HT-29 (cell line): ENCODE measurements at regions not wholly inside any gene's neighbourhood (a gene's known extent, or its start where the extent isn't known, plus 50 kb on each side); places are given as distances from the start of the nearest gene placed in this dataset.

Source experiments
- DNase-seq: peaks from one replicate; pipeline ENCODE4 v3.0.0-alpha.2; 2015; ENCODE audit warnings: low spot score

DNA sequence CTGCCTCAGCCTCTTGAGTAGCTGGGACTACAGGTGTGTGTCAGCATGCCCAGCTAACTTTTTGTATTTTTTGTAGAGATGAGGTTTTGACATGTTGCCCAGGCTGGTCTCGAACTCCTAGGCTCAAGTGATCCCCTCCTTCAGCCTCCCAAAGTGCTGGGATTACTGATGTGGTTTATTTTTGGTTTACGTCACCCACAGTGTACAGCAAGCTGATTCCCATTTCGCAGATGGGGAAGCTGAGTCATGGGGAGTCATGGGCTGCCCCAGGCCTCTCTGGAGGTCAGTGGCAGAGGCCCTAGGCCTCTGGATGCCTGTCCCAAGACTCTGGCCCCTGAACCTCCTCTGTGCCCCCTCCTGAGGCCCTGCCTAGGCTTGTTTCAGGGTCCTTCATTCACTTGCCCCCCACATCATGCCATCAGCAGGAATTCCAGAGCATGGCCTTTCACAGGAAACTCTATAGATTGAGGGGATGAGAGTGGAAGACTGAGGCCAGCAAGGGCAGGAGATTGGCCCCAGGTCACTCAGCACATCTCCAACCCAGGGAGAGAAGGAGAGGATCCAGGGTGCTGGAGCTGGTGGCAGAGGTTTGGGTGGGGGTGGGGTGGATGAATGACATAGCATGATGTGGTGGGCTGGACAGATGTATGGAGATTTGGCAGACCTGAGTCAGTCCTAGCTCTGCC is 266.0 kb downstream of the PTPRU start:
- no peak for DNase-seq

DNA sequence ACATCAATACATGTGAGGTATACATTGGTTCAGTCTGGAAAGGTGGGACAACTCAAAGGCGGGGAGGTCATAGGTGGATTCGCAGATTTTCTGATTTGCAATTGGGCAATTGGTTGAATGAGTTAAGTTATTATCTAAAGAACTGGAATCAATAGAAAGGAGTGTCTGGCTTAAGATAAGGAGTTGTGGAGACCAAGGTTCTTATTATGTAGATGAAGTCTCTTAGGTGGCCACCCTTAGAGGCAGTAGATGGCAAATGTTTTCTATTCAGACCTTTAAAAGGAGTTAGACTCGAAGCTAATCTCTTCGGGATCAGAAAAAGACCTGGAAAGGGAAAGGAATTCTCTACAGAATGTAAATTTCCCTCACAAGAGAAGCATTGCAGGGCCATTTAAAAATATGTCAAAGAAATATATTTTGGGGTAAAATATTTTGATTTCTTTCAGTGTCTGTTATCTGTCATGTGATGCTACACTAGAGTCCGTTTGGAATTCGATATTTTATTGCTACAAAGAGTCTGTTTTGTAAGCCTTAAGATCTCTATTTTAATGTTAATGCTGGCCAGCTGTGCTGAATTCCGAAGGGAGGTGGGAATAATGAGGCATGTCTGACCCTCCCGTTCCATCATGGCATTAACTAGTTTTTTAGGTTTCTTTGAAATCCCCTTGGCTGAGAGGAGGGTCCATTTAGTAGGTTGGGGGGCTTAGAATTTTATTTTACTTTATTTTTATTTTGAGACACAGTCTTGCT is 265.1 kb downstream of the PTPRU start:
- no peak for DNase-seq

DNA sequence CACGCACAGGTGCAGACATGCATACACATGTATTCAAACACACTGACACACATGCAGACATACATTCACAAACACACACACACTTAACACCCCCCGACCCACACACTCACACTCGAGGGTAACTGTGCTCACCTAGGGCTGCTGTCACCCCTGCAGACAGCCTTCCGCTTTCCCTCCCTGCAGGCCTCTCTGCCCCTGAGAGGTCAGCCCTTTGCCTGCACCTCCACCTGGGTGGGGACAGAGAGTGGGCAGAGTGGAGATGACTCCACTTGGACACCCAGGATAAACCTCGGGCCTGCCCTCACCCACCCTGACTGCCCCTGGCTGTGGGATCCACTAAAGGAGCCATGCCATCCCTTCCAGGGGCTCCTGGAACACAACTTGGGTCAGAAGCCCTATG is 264.3 kb downstream of the PTPRU start:
- no peak for DNase-seq

DNA sequence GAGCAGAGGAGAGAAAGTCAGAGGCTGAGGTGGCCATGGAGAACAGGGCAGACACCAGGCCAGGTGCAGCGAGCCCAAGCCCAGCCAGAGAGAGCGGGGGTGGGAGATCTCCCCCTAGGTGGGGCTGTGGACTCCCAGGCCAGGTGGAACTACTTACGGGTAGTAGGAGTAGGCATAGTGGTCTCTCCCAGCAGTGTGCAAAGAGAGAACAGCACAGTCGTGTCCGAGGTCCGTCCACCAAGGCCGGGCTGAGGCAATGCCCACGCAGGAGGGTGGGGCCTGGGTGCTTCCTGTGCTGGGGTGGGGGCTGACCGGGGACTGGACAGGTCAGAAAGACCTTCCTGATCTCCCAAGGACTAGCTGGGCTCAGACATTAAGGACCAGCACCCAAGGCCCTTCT is 263.7 kb downstream of the PTPRU start:
- no peak for DNase-seq

DNA sequence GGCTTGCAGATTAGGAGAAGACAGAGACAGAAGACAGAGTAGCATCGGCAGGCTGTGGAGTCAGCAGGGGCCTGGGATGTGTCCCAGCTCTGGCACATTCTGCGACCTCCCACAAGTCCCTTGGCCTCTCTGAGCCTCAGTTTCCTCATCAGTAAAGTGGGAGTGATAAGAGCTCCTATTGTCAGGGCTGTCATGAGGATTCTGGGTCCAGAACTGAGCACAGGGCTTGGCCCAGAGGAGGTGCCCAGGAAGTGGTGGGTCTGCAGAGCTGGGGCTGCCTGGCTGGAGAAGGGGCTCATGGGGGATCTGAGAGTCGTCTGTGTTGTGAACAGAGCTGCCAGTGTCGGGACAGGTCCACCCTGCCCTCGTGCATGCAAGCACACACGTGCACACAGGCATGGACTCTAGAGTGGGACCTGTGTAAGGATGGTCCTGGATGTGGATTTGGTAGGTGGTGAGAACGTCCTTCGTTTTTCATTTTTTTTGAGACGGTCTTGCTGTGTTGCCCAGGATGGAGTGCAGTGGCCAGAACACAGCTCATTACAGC is 262.9 kb downstream of the PTPRU start:
- no peak for DNase-seq

DNA sequence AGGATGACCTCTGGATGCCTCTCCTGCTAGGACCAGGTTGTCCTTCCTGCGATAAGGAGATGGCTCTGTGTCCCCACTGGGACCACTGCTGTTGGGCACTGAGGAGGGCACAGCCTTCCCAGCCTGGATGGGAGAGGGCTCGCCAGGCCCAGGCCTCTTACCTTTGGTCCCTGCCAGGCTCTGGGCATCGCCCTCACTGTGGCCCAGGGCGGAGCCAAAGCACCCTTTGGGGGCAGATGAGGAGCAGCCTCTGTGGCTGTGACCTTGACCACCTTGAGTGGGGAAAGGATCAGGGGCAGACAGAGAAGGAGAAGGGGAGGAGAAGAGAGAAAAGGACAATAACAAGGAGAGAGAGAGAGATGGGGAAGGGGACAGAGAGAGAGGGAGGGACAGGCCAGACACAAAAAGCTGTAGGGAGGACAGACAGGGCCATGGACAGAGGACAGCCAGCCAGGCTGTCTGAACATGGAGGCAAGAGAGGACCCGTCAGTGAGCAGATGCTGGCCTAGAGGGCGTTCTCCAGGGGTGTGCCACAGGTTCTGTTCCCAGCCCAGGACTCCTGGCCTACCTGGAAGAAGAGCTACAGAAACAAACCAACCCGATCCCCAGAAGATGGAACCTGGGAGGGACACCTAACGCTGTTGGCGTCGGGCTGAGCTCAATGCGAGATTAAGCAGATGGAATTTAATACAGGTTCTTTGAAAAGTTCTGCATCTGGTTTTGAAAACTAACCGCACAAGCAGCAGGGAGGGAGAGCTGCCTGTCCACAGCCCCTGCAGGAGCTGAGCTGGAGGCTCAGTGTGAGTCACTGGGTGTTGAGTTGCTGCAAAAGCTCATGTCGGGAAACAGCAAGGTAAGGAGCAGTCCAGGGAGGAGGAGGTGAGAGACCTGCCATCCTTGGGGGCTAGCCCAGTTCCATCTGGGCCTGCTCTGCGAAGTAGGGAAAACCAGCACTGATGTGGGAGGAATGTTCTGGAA is 262.1 kb downstream of the PTPRU start:
- no peak for DNase-seq

DNA sequence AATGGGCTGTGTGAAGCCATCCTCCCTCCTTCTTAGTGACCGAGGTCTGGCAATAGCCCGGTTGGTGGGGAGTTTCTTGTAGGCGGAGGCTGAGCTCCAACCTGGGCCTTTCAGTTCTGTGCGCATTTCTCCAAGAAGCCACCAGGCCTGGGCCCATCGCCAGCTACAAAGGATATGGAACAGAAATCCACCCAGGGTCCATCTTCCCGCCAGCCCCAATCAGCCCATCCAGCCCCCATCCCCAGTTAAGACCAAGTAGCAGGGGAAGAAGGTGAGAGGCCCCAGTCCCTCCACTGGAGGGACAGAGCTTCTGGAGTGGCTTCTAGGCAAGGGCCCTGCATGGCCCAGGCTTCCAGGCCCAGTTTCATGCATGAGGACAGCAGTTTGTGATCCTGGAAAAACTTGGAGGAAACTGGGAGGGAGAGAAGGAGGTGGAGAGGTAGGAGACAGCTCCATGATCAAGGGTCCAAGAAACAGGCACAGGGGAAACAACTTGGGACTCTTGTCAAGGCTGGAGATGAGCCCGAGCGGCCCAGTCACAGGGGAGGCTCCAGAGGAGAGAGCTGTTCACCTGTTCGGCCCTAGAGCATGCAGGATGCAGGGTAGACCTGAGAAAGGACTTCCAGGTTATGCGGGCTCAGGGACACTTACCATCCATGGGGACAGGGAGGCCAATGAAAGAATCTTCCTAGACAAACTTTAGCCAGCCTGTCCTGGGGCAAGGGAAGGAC is 261.2 kb downstream of the PTPRU start:
- no peak for DNase-seq

DNA sequence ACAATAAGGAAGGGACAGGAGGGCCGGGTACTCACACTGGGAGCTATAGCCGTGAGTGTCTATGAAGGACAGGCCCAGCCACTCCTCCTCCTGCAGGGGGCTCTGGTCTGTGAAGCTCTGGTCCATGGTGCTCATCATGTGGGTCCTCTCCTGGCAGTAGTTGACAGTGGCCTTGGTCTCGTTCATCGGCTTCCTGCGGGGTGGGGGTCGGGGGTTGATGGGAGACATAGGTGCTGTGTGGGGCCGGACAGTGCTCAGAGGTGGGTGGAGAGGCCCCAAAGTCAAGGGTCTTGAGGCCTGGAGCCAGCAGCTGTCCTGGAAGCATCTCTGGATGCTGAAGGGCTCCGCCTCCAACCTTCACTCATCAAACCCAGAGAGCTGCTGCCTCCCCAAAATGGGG is 260.4 kb downstream of the PTPRU start:
- no peak for DNase-seq

DNA sequence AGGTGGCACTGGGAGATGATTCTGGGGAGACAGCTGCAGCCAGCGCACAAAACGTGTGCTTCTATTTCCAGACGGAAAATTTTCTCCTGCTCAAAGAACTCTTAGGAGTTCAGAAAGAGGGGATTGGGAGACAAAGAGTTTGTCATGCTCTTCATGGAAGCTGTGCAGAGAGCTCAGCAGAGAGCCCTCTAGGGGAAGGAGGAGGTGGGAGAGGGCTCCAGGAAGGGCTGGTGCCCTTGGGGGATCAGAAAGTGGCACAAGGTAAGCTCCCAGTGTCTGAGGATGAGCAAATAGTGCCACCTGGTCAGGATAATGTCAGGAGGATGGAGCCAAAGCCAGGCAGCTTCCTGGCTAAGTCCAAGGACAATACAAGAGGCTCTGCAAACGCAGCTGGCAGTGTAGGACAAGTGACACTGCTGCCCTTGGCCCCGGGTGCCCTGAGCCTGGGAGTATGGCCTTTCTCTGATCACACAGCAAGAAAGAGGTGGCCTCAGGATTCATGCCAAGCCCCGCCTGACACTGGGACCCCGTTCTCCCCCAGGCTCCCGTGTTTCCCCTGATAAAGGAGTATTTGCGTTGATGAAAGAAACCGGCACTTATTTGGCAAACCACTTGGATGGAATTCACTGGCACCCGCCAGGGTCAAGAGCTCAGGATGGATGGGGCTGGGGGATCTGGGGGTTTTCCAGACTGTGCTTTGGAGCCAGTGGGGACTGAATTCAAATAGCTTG is 254.0 kb downstream of the PTPRU start:
- no peak for DNase-seq

DNA sequence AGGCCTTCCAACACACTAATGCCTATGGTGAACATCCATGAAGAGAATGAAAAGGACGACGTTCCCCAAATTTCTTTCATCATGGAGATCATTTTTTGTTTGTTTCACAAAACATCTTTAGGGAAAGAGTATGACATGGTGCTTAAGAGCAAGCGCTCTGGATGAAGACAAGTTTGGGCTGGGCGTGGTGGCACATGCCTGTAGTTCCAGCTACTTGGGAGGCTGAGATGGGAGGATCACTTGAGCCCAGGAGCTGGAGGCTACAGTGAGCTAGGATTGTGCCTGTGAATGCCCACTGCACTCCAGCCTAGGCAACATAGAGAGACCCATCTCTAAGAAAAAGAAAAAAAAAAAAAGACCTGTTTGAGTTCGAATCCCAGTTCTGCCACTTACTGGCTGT is 253.1 kb downstream of the PTPRU start:
- DNase-seq, result no peak

DNA sequence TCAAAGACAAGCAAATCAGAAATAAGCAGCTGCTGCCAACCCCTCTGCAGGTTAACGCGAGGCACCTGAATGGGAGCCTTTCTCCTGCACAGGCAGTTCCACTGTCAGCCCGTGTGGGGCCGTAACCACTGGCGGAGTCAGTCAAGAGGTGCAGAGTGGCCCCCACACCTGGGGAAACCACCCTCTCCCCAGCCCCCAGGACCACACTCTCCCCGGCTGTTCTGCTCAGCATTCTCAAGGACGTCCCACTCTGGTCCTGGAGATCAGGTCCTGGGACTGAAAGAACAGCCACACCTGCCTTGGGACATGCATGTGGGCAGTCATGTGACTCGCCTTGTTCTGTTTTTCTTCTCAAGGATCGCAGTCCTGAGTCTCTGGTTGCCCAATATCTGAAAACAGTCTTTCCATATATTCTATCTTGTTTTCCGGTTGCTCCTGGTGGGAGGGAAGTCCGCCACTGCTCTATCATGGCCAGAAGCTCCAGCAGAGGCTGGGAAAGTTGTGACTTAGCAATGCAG is 252.5 kb downstream of the PTPRU start:
- no peak for DNase-seq

DNA sequence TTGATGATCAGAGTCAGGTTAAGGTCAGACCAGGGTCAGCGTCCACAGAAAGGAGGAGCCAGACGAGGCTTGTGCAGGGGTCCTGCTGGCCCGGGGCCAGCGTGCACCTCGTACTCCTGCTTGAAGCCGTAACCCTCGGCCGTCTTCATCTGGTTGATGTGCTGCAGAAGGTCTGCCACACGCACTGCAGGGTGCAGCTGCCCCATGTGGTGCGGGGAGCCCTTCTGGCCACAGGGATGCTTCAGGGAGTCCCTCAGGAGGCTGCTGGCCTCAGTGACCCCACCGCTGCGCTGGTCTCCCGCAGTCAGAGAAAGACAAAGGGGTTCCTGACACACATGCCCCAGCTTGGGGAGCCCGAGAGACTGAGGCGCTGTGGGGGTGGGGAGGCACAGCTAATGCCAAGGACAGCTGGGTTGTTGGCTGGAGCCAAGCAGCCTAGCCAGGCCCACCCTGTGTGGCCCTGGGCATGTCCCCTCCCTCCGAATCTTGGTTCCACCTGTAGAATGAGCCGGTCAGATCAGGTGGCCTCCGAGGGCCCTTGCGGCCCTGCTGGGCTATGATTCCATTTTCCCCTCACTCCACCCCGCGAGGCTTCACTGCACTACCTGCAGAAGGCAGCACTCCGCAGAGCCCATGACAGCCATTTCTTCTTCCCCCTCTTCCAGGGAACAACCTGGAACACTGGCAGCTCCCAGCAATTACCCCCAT is 251.9 kb downstream of the PTPRU start:
- DNase-seq, result no peak

DNA sequence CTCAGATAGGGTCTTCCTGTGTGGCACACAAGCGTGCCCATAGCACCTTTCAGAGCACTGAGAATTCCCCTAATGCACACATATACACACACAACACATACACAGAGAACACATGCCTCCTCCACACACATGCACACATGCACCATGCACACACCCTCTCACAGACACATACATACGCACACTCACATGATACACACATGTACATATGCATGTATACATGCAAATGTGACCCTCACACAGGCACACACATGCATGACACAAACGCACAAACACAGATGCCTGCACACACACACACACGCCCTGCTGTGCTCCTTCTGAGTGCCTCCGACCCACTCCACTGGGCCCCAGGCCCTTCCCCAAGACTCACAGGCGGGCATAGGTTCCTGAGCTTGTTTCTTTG is 251.0 kb downstream of the PTPRU start:
- no peak for DNase-seq

DNA sequence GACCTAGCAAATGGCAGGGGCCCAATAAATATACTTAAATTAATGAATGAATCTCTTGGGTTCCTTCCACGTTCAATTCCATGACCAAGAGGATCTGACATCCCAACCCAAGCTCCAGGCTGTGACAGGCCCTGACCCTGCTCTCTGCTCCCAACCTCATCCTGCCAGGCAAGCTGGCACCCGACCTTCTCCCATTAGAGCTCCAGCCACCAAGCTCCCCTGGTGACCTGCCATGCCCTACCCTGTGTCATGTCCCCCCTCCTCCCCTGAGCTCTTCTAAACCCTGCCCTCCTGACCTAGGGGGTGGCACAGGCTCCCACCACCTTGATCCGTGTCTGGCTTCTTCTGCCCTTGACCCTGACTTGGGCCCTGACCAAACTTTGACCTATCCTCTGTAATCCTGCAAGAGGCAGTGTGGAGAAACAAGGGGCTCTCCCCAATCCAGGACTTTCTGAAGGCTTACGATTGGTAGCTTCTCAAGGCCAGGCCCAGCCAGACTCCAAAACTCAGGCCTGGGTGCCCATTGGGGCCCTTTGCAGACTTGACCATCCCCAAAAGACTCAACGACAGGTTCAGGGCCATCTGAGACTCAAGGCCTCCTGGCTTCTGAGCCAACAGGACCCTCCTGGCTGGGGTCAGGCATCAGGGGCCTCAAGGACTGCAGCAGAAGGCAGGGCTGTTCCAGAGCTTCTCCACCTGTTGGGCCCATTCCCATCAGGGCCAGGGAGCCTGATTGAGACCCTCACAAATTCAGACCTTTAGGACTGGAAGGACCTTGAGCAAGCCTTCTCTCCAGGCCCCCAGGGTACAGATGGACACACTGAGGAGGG is 249.0 kb downstream of the PTPRU start:
- no peak for DNase-seq

DNA sequence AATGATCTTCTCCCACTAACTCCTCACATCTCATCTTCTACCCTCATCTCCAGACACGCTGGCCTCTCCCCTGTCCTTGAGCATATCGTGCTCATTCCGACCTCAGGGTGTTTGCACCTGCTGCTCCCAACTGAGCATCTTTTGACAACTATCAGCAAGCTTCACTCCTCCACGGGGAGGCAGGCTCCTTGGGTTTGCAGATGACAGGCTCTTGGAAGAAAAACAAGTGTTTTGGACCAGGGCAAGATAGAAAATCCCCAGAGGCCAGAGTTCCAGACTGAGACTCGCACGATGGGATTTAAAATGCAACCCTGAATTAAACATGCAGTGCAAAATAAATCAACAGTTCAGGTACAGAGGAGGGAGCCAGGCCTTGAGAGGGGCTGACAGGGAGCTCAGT is 246.7 kb downstream of the PTPRU start:
- DNase-seq, result no peak

DNA sequence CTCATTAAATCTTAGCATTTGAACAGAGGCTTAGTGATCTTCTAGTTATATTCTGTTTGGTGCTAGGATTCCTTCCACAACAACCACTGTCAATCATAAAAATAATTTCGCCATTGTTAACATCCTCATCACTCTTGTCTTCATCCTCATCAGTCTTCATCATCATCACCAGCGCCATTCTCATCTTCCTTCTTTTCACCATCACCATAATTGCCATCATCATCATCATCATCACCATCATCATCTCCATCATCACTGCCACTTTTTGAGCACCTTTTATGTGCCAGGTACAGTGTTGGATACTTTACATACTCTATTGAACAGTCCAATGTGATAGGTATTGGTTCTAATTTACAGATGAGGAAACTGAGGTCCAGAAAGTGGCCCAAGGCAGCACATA is 245.7 kb downstream of the PTPRU start:
- DNase-seq, result no peak

DNA sequence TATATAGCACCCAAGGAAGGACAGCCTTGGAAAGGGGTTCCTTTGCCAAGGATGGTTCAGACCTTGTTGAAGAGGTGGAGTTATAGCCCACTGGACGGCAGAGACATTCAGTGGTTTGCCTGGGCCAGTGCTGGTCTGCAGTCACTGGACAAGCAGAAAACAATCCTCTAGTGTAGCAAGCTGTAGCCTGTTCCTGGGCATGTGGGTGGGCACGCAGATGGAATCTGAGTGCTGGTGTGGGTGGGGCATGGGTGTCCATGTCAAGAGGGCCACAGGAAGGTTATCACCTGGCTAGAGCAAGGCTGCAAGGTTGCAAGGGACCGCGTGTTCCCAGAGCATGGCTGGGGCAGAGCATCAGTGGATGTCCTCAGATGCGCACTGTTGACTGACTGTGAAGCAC is 244.7 kb downstream of the PTPRU start:
- no peak for DNase-seq

DNA sequence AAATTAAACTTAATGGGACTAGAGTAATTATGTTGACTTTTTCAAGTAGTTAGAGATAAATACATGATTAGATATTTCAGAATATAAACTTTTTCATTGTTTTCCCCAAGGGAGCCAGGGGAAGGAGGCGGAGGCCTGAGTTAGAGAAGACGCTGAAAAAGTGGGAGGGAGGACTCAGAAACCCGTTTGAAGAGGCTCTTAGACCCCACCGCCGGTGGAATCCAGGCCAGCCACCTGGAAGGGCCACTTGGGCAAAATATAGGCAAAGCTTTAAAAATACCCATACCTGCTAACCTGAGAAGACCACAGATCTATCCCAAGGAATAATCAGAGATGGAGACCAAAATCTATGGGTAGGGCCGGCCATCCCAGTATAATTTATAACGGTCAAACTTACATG is 242.6 kb downstream of the PTPRU start:
- no peak for DNase-seq
